ENCODE measurements at regions not wholly inside any gene's neighbourhood (a gene's known extent, or its start where the extent isn't known, plus 50 kb on each side); places are given as distances from the start of the nearest gene placed in this dataset.
"Not testable (repeated sequence)": the region's sequence is repeated elsewhere in the genome, so short reads cannot be mapped to it uniquely, and the experiment has no call there.

DNA sequence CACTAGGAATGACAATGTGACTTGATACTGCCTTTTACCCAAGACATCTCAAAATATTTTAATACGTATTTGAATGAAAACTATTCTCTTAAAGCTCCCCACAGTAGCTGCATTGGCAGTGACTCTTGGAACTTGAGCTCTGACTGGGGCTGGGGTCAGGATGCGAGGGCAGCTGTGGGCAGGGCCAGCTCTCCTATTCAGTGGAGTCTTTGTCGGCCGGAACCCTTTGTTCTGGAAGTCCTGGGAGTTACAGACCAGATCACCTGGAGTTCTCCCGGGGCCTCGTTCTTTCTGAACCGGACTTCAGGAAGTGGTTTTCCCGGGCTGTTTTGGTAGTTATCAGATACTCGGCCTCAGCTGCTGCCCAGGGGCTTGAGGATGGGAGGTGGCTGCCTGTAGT, 84.9 kb downstream of the NPIPB11 start:
- Histone ChIP-seq H3K4me1 (peaks cover 0 to 5% (median 0%) of the 10 kb centered on the region in 4 donors), H3K27me3 (no peaks in the 10 kb centered on the region), H3K36me3 (no peaks in the 10 kb centered on the region), H3K27ac (no peak overlapping the region), H3K9me3 (no peaks in the 10 kb centered on the region), H3K4me3 (no peak overlapping the region)
- DNase-seq: no peak
- TF ChIP-seq, protein P1, sequence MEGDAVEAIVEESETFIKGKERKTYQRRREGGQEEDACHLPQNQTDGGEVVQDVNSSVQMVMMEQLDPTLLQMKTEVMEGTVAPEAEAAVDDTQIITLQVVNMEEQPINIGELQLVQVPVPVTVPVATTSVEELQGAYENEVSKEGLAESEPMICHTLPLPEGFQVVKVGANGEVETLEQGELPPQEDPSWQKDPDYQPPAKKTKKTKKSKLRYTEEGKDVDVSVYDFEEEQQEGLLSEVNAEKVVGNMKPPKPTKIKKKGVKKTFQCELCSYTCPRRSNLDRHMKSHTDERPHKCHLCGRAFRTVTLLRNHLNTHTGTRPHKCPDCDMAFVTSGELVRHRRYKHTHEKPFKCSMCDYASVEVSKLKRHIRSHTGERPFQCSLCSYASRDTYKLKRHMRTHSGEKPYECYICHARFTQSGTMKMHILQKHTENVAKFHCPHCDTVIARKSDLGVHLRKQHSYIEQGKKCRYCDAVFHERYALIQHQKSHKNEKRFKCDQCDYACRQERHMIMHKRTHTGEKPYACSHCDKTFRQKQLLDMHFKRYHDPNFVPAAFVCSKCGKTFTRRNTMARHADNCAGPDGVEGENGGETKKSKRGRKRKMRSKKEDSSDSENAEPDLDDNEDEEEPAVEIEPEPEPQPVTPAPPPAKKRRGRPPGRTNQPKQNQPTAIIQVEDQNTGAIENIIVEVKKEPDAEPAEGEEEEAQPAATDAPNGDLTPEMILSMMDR (IDR thresholded peaks at IDR 0.05): no peak
- no peak for TF ChIP-seq POLR2A (IDR thresholded peaks at IDR 0.05)

DNA sequence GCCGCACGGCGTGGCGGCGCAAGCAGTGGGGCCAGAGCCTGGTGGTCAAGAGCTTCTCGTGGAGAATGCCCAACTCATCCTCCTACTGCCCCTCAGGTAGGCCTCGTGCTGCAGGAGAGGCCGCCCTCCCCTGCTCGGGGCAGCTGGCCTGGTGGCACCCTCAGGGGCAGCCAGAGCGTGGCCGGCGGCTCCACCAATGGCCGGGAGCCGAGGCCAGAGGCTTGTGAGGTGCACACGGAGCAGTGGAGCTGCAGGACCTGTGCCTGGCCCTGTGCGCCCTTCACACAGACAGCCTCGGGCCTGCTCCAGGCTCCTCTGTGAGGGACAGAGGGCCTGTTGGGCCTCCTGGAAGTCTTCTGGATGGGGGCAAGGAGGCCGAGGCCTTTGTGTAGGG, 85.5 kb downstream of the NPIPB11 start:
- TF ChIP-seq, protein P1 (IDR thresholded peaks at IDR 0.05): no peak
- TF ChIP-seq POLR2A (IDR thresholded peaks at IDR 0.05): no peak
- Histone ChIP-seq H3K4me1 (peaks cover 0 to 5% (median 0%) of the 10 kb centered on the region in 4 donors), H3K27ac (no peak overlapping the region), H3K27me3 (no peaks in the 10 kb centered on the region), H3K9me3 (no peaks in the 10 kb centered on the region), H3K36me3 (no peaks in the 10 kb centered on the region), H3K4me3 (no peak overlapping the region)
- no peak for DNase-seq

DNA sequence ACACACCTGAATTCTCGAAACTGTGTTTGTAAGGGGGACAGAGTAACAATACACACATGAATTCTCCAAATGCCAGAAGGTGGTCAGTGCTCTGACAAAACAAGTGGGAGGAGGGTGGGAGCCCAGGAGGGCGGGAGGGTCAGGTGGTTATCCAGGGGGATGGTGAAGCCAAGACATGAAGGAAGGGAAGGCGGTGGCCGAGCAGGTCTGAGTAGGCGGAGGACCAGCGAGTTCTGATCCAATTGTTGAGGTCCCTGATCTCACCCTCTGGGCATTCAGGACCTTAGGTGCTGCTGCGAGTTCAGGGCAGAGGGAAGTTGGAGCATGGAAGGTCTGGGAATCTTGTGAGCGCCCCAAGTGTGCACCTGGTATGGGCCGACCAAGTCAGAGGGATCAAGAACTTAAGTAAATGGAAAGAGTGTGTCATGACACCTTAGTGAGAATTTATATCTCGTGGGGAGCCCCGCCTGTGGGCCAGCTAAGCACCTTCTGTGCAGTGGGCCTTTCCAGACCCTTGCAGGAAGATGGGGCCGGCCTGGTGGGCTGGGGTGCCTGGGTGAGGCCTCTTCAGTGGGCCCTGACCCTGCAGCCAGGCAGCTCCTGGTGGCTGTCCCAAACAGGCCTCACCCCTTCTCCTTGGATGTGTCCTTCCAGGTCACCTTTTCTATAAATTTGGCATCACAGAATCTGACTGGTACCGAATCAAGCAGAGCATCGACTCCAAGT, 86.1 kb downstream of the NPIPB11 start:
- Histone ChIP-seq H3K4me3 (no peak overlapping the region), H3K4me1 (peaks cover 0 to 5% (median 0%) of the 10 kb centered on the region in 4 donors), H3K9me3 (no peaks in the 10 kb centered on the region), H3K27me3 (no peaks in the 10 kb centered on the region), H3K27ac (no peak overlapping the region), H3K36me3 (no peaks in the 10 kb centered on the region)
- DNase-seq: no peak
- TF ChIP-seq POLR2A (IDR thresholded peaks at IDR 0.05): no peak
- TF ChIP-seq, protein P1 (IDR thresholded peaks at IDR 0.05): no peak

DNA sequence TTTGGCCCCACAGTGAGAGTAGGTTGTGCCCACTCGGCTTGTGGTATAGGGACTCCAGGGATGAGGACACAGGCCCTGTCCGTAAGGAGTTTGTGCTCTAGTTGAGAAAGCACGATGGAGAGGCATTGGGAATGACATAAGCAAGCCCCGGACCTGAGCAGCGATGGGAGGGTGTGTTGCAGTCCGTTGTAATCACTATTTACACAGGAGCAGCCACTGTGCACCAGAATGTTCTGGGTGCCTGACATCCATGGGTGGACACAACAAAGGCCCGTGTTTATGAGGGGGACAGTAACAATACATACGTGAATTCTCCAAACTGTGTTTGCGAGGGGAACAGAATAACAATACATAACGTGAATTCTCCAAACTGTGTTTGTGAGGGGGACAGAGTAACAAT, 86.8 kb downstream of the NPIPB11 start:
- no peaks in the 10 kb centered on the region for H3K36me3 ChIP-seq
- no peak for DNase-seq
- no peak overlapping the region for H3K27ac ChIP-seq
- no peak overlapping the region for H3K4me3 ChIP-seq
- peaks cover 0 to 5% (median 0%) of the 10 kb centered on the region in 4 donors for H3K4me1 ChIP-seq
- H3K27me3 ChIP-seq: no peaks in the 10 kb centered on the region
- H3K9me3 ChIP-seq: no peaks in the 10 kb centered on the region
- no peak for TF ChIP-seq POLR2A (IDR thresholded peaks at IDR 0.05)
- TF ChIP-seq, protein P1 (IDR thresholded peaks at IDR 0.05): no peak

DNA sequence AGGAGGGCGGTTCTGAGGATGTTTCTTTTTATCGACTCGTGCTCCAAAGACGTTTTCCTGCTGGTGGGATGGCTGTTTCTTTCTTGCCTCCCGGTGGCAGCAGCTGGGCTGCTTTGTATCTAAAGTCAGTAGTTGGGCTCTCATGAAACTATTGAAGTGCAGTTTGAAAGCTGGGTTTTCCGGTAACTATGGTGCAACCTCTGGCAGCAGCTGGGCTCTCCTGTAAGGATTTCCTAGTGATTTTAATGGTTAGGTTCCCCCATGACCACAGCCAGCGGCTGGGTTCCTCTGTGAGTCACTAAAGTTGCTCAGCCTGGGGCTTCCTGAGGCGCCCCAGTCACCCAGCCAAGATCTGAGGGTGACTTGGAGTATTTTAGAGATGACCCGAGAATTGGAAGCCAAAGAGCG, 87.9 kb downstream of the NPIPB11 start:
- not testable (repeated sequence) for H3K4me1 ChIP-seq, H3K27me3 ChIP-seq, H3K9me3 ChIP-seq, H3K27ac ChIP-seq, H3K4me3 ChIP-seq, H3K36me3 ChIP-seq
- TF ChIP-seq, protein P1 (IDR thresholded peaks at IDR 0.05): peak in 1 of 6 experiments; percentile 3
- DNase-seq: peak in 1 of 3 donors; percentile 57
